ENCODE measurements at regions not wholly inside any gene's neighbourhood (a gene's known extent, or its start where the extent isn't known, plus 50 kb on each side); places are given as distances from the start of the nearest gene placed in this dataset.

DNA sequence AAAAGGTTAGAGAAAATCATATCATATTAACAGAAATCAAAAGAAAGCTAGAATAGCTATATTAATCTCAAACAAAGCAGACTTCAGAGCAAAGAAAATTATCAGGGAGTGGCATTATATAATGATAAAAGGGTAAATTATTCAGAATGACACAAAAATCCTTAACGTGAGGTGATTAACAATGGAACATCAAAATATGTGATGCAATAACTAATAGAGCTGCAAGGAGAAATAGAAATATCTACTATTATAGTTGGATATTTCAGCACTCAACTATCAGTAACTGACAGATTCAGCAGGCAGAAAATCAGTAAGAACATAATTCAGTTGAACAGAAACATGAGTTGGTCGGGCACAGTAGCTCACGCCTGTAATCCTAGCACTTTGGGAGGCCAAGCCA, 275.1 kb upstream of the FSIP2 start:
- ATAC-seq (no peak), DNase-seq (no peak)
- Histone ChIP-seq H3K4me1 (no peaks in the 10 kb centered on the region), H3K27me3 (no peaks in the 10 kb centered on the region), H3K36me3 (no peaks in the 10 kb centered on the region), H3K9me3 (no peaks in the 10 kb centered on the region), H3K4me3 (no peak overlapping the region), H3K27ac (no peak overlapping the region)
- TF ChIP-seq, protein P1, sequence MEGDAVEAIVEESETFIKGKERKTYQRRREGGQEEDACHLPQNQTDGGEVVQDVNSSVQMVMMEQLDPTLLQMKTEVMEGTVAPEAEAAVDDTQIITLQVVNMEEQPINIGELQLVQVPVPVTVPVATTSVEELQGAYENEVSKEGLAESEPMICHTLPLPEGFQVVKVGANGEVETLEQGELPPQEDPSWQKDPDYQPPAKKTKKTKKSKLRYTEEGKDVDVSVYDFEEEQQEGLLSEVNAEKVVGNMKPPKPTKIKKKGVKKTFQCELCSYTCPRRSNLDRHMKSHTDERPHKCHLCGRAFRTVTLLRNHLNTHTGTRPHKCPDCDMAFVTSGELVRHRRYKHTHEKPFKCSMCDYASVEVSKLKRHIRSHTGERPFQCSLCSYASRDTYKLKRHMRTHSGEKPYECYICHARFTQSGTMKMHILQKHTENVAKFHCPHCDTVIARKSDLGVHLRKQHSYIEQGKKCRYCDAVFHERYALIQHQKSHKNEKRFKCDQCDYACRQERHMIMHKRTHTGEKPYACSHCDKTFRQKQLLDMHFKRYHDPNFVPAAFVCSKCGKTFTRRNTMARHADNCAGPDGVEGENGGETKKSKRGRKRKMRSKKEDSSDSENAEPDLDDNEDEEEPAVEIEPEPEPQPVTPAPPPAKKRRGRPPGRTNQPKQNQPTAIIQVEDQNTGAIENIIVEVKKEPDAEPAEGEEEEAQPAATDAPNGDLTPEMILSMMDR (IDR thresholded peaks at IDR 0.05): no peak
- no peak for TF ChIP-seq POLR2A (IDR thresholded peaks at IDR 0.05)
- intact Hi-C loops (cut with DNase I): no loop called here
- WGBS (ENCODE audit: insufficient coverage, low coverage, low lambda C conversion rate, missing lambda C conversion rate): 70% methylated on average over 2 of the region's 3 CpGs

DNA sequence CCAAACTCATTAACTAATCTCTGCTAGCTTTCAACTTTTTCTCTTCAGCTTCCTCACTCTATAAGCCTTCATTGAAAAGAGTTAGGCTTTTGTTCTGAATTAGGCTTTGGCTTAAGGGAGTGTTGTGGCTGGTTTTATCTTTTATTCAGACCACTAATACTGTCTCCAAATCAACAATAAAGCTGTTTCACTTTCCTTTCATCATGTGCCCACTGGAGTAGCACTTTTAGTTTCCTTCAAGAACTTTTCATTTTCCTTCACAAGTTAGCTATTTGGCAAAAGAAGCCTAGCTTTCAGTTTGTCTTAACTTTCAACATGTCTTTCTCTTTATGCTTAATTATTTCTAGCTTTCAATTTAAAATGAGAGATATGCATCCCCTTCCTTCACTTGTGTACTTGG, 271.7 kb upstream of the FSIP2 start:
- DNase-seq (no peak), ATAC-seq (no peak)
- intact Hi-C loops (cut with DNase I): no loop called here
- Histone ChIP-seq H3K4me3 (no peak overlapping the region), H3K4me1 (no peaks in the 10 kb centered on the region), H3K27me3 (no peaks in the 10 kb centered on the region), H3K9me3 (no peaks in the 10 kb centered on the region), H3K36me3 (no peaks in the 10 kb centered on the region), H3K27ac (no peak overlapping the region)
- TF ChIP-seq, protein P1 (IDR thresholded peaks at IDR 0.05): no peak
- TF ChIP-seq POLR2A (IDR thresholded peaks at IDR 0.05): no peak

DNA sequence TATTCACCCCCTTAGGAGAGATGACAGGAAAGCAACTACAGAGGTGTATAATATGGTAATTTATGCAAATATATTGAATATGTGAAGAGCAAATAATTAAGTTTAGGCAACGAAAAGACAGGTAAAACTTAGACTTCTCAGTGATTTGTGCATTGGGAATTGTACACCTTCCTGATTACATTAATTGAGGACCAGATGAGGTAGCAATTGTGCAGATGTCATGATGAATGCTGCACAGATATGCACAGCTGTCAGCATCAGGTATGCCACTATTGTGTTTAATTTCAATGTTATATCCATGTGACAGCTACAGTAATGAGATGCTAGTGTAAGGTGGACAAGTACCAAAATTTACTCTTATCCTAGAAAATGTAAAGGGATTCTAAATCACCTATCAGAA, 267.2 kb upstream of the FSIP2 start:
- Histone ChIP-seq H3K27me3 (no peaks in the 10 kb centered on the region), H3K9me3 (no peaks in the 10 kb centered on the region), H3K27ac (no peak overlapping the region), H3K4me3 (no peak overlapping the region), H3K4me1 (no peaks in the 10 kb centered on the region), H3K36me3 (no peaks in the 10 kb centered on the region)
- no peak for ATAC-seq
- TF ChIP-seq POLR2A (IDR thresholded peaks at IDR 0.05): no peak
- TF ChIP-seq, protein P1 (IDR thresholded peaks at IDR 0.05): no peak
- DNase-seq: no peak
- 30% methylated on average over 1 of the region's 1 CpG for WGBS (ENCODE audit: insufficient coverage, low coverage, low lambda C conversion rate, missing lambda C conversion rate)
- intact Hi-C loops (cut with DNase I): no loop called here

DNA sequence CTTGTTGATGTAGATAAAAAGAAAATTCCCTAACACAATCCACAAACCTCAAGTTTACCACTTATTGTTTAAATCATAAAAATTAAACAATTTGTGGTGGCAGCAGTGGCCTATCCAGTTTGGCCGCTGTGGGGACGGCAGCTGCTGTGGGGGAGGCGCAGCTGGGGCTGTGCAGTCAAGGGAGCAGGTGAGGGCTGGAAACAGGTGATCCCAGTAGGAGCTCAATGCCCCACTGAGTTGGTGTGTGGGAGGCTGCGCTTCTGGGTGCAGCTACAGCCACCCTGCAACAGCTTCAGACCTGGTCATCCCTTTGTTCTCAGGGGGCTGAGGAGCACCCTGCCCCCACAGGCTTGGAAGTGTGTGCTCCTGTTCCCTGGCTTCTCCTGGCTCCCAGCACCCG, 266.0 kb upstream of the FSIP2 start:
- Histone ChIP-seq H3K27me3 (no peaks in the 10 kb centered on the region), H3K9me3 (no peaks in the 10 kb centered on the region), H3K4me3 (no peak overlapping the region), H3K27ac (no peak overlapping the region), H3K4me1 (no peaks in the 10 kb centered on the region), H3K36me3 (no peaks in the 10 kb centered on the region)
- TF ChIP-seq, protein P1 (IDR thresholded peaks at IDR 0.05): no peak
- no peak for TF ChIP-seq POLR2A (IDR thresholded peaks at IDR 0.05)
- intact Hi-C loops (cut with DNase I): no loop called here
- WGBS (ENCODE audit: insufficient coverage, low coverage, low lambda C conversion rate, missing lambda C conversion rate): 67% methylated on average over 2 of the region's 5 CpGs
- DNase-seq: no peak
- peak in 1 of 4 donors; percentile 12 for ATAC-seq

DNA sequence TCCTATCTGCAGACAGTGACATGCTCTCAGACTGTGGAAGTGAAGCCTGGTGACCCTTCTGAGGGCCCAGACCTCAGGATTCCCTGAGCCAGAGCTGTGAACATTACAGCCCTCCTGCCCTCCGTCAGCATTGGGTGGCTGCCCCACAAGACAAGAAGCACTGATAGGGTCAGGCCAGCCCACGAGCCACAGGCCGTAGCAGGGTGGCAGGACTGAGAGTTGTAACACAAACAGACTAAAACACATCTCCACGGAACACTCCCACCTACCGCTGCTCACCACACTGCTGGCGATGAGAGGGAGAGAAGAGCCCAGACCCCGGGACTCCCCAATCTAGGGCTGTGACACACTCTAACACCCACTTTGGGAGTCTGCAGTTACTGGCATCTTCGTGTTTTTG, 264.8 kb upstream of the FSIP2 start:
- Histone ChIP-seq H3K36me3 (no peaks in the 10 kb centered on the region), H3K4me1 (no peaks in the 10 kb centered on the region), H3K9me3 (no peaks in the 10 kb centered on the region), H3K4me3 (no peak overlapping the region), H3K27ac (no peak overlapping the region), H3K27me3 (no peaks in the 10 kb centered on the region)
- WGBS (ENCODE audit: insufficient coverage, low coverage, low lambda C conversion rate, missing lambda C conversion rate): 54% methylated on average over 4 of the region's 8 CpGs
- no peak for TF ChIP-seq POLR2A (IDR thresholded peaks at IDR 0.05)
- TF ChIP-seq, protein P1 (IDR thresholded peaks at IDR 0.05): no peak
- intact Hi-C loops (cut with DNase I): no loop called here
- no peak for DNase-seq
- peak in 1 of 4 donors; percentile 24 for ATAC-seq
